H1 (cell line): ENCODE measurements at regions not wholly inside any gene's neighbourhood (a gene's known extent, or its start where the extent isn't known, plus 50 kb on each side); places are given as distances from the start of the nearest gene placed in this dataset.

ENCODE experiments used
- BCL11A ChIP-seq, 2 experiments: IDR thresholded peaks; one replicate each; pipeline ENCODE4 v1.6.1; 2011; ENCODE audit warnings: low read depth in 2 of 2, low read length in 2 of 2, mild to moderate bottlenecking in 2 of 2
- CEBPB ChIP-seq: IDR thresholded peaks from 2 replicates; pipeline ENCODE4 v1.6.1; 2012; ENCODE audit warnings: low read depth, low read length
- CREB1 ChIP-seq: IDR thresholded peaks from 2 replicates; pipeline ENCODE4 v1.6.1; 2012; ENCODE audit warnings: inconsistent platforms
- FOSL1 ChIP-seq: IDR thresholded peaks from 2 replicates; pipeline ENCODE4 v1.6.1; 2011; ENCODE audit warnings: mild to moderate bottlenecking, low read depth, low read length, moderate library complexity; ENCODE audit not compliant: insufficient read depth
- KDM5A ChIP-seq: fragments of 200-600 bp; IDR thresholded peaks from 2 replicates; pipeline ENCODE4 v1.7.1; 2012; ENCODE audit warnings: mild to moderate bottlenecking, low read length, inconsistent platforms, mixed read lengths
- NRF1 ChIP-seq: IDR thresholded peaks from 2 replicates; pipeline ENCODE4 v1.6.1; 2011; ENCODE audit warnings: mild to moderate bottlenecking, low read depth, low read length, improper control_type of control experiment
- RBBP5 ChIP-seq: IDR thresholded peaks from 2 replicates; pipeline ENCODE4 v1.7.1; 2012; ENCODE audit warnings: low read depth, mild to moderate bottlenecking, inconsistent platforms, low read length, moderate library complexity, borderline replicate concordance
- RXRA ChIP-seq: IDR thresholded peaks from 2 replicates; pipeline ENCODE4 v1.6.1; 2011; ENCODE audit warnings: low read depth, mild to moderate bottlenecking, low read length, moderate library complexity; ENCODE audit not compliant: insufficient read depth
- SAP30 ChIP-seq: fragments of 300-600 bp; sonication (generic); IDR thresholded peaks from 2 replicates; pipeline ENCODE4 v1.7.1; 2012; ENCODE audit warnings: low read length, moderate library complexity, mild to moderate bottlenecking, inconsistent platforms; ENCODE audit not compliant: insufficient read depth, insufficient replicate concordance
- SIX5 ChIP-seq: IDR thresholded peaks from 2 replicates; pipeline ENCODE4 v1.6.1; 2011; ENCODE audit warnings: mild to moderate bottlenecking, low read depth, low read length
- SP4 ChIP-seq: IDR thresholded peaks from 2 replicates; pipeline ENCODE4 v1.6.1; 2012; ENCODE audit warnings: low read length, inconsistent platforms
- ZNF274 ChIP-seq: IDR thresholded peaks from 2 replicates; pipeline ENCODE4 v1.7.0; 2012; ENCODE audit warnings: low read length, borderline replicate concordance; ENCODE audit errors: extremely low read depth
- TF ChIP-seq, protein P1 (sequence below): fragments of 300-600 bp; sonication (generic); IDR thresholded peaks from 2 replicates; pipeline ENCODE4 v1.7.1; 2012; ENCODE audit warnings: low read length, moderate library complexity, mild to moderate bottlenecking, inconsistent platforms; ENCODE audit not compliant: insufficient replicate concordance

DNA sequence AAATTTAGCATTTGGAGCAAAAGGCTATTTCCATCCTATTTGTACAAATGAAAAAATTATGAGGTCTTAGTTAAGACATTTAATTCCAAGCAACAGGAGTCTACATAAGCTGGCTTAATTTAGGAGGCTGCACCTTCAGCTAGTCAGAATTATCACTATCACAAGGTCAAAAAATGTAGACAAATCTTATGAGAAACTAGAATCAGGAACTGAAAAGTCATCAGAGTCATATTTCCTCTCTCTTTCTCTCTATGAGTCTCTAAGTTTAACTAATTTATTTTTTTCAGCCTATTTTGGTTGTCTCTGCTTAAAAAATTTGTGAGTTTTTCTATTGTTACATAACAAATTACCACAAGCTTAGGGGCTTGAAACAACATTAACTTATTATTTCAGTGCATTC is 807.1 kb upstream of the PRMT6 start (continued):
- TF ChIP-seq, protein P1, sequence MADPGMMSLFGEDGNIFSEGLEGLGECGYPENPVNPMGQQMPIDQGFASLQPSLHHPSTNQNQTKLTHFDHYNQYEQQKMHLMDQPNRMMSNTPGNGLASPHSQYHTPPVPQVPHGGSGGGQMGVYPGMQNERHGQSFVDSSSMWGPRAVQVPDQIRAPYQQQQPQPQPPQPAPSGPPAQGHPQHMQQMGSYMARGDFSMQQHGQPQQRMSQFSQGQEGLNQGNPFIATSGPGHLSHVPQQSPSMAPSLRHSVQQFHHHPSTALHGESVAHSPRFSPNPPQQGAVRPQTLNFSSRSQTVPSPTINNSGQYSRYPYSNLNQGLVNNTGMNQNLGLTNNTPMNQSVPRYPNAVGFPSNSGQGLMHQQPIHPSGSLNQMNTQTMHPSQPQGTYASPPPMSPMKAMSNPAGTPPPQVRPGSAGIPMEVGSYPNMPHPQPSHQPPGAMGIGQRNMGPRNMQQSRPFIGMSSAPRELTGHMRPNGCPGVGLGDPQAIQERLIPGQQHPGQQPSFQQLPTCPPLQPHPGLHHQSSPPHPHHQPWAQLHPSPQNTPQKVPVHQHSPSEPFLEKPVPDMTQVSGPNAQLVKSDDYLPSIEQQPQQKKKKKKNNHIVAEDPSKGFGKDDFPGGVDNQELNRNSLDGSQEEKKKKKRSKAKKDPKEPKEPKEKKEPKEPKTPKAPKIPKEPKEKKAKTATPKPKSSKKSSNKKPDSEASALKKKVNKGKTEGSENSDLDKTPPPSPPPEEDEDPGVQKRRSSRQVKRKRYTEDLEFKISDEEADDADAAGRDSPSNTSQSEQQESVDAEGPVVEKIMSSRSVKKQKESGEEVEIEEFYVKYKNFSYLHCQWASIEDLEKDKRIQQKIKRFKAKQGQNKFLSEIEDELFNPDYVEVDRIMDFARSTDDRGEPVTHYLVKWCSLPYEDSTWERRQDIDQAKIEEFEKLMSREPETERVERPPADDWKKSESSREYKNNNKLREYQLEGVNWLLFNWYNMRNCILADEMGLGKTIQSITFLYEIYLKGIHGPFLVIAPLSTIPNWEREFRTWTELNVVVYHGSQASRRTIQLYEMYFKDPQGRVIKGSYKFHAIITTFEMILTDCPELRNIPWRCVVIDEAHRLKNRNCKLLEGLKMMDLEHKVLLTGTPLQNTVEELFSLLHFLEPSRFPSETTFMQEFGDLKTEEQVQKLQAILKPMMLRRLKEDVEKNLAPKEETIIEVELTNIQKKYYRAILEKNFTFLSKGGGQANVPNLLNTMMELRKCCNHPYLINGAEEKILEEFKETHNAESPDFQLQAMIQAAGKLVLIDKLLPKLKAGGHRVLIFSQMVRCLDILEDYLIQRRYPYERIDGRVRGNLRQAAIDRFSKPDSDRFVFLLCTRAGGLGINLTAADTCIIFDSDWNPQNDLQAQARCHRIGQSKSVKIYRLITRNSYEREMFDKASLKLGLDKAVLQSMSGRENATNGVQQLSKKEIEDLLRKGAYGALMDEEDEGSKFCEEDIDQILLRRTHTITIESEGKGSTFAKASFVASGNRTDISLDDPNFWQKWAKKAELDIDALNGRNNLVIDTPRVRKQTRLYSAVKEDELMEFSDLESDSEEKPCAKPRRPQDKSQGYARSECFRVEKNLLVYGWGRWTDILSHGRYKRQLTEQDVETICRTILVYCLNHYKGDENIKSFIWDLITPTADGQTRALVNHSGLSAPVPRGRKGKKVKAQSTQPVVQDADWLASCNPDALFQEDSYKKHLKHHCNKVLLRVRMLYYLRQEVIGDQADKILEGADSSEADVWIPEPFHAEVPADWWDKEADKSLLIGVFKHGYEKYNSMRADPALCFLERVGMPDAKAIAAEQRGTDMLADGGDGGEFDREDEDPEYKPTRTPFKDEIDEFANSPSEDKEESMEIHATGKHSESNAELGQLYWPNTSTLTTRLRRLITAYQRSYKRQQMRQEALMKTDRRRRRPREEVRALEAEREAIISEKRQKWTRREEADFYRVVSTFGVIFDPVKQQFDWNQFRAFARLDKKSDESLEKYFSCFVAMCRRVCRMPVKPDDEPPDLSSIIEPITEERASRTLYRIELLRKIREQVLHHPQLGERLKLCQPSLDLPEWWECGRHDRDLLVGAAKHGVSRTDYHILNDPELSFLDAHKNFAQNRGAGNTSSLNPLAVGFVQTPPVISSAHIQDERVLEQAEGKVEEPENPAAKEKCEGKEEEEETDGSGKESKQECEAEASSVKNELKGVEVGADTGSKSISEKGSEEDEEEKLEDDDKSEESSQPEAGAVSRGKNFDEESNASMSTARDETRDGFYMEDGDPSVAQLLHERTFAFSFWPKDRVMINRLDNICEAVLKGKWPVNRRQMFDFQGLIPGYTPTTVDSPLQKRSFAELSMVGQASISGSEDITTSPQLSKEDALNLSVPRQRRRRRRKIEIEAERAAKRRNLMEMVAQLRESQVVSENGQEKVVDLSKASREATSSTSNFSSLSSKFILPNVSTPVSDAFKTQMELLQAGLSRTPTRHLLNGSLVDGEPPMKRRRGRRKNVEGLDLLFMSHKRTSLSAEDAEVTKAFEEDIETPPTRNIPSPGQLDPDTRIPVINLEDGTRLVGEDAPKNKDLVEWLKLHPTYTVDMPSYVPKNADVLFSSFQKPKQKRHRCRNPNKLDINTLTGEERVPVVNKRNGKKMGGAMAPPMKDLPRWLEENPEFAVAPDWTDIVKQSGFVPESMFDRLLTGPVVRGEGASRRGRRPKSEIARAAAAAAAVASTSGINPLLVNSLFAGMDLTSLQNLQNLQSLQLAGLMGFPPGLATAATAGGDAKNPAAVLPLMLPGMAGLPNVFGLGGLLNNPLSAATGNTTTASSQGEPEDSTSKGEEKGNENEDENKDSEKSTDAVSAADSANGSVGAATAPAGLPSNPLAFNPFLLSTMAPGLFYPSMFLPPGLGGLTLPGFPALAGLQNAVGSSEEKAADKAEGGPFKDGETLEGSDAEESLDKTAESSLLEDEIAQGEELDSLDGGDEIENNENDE: no peak
- no peak for TF ChIP-seq CEBPB
- TF ChIP-seq ZNF274: no peak
- no peak for TF ChIP-seq SP4
- no peak for TF ChIP-seq SAP30
- no peak for TF ChIP-seq SIX5
- TF ChIP-seq RXRA: no peak
- no peak for TF ChIP-seq NRF1
- no peak for TF ChIP-seq BCL11A (IDR thresholded peaks at IDR 0.05; ENCODE audit: low read depth in 2 of 2, low read length in 2 of 2)
- no peak for TF ChIP-seq CREB1
- no peak for TF ChIP-seq RBBP5
- no peak for TF ChIP-seq KDM5A
- TF ChIP-seq FOSL1: no peak
